SH-SY5Y (cell line): ENCODE measurements at regions not wholly inside any gene's neighbourhood (a gene's known extent, or its start where the extent isn't known, plus 50 kb on each side); places are given as distances from the start of the nearest gene placed in this dataset.

Source experiments
- GATA2 ChIP-seq: IDR thresholded peaks from 2 replicates; pipeline ENCODE4 v1.6.1; 2011; ENCODE audit warnings: mild to moderate bottlenecking, low read depth, low read length
- GATA3 ChIP-seq: IDR thresholded peaks from 2 replicates; pipeline ENCODE4 v1.6.1; 2011; ENCODE audit warnings: low read depth, mild to moderate bottlenecking, low read length, moderate library complexity

DNA sequence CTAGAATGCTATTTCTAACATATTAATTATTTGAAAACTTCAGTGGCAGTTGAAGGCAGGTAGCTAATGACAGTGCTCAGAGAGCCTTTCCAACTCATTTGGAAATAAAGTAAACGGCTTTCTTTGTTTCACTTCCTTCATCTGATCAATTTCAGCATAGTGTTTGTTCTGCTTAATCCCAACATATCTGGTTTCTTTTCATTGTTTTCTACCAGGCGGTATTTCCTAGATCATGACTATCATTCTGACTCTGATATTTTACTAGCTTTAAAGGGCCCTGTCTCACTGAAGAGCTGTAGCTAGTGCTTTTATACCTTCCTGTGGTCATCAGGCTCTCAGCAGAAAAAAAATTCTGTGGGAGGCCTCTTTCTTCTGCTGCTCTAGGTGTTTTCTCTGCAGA is 178.6 kb downstream of the RBM26 start:
- TF ChIP-seq GATA3 (no peak), GATA2 (no peak)
